OCI-LY1 (cell line): ENCODE measurements at regions not wholly inside any gene's neighbourhood (a gene's known extent, or its start where the extent isn't known, plus 50 kb on each side); places are given as distances from the start of the nearest gene placed in this dataset.

Experiments
- H2AFZ ChIP-seq: fragments of 200-600 bp; sonication (generic), shearing (Covaris generic); 2 replicates; pipeline ENCODE4 v1.6.0; 2014; ENCODE audit warnings: antibody characterized with exemption, mild to moderate bottlenecking, low read length
- H3F3A ChIP-seq: fragments of 200-600 bp; sonication (generic), shearing (Covaris generic); 2 replicates; pipeline ENCODE4 v1.6.0; 2014; ENCODE audit warnings: mild to moderate bottlenecking, antibody characterized with exemption, low read length, moderate library complexity; ENCODE audit not compliant: insufficient read depth
- H3K27ac ChIP-seq: fragments of 200-600 bp; sonication (generic); 2 replicates; pipeline ENCODE4 v1.5.1; 2014; ENCODE audit warnings: low read length, mixed run types, mild to moderate bottlenecking, low read depth; ENCODE audit not compliant: poor library complexity, severe bottlenecking
- H3K27me3 ChIP-seq: fragments of 200-600 bp; sonication (generic); 2 replicates; pipeline ENCODE4 v1.6.0; 2014; ENCODE audit warnings: antibody characterized with exemption, mild to moderate bottlenecking, low read length, moderate library complexity; ENCODE audit not compliant: insufficient read depth
- H3K36me3 ChIP-seq: fragments of 200-600 bp; sonication (generic); 2 replicates; pipeline ENCODE4 v1.6.1; 2014; ENCODE audit warnings: mild to moderate bottlenecking, antibody characterized with exemption, low read length, moderate library complexity, mixed read lengths; ENCODE audit not compliant: insufficient read depth
- H3K4me1 ChIP-seq: fragments of 200-600 bp; sonication (generic); 2 replicates; pipeline ENCODE4 v1.5.1; 2014; ENCODE audit warnings: mild to moderate bottlenecking, low read length, moderate library complexity; ENCODE audit not compliant: insufficient read depth, severe bottlenecking
- H3K4me2 ChIP-seq: fragments of 200-600 bp; sonication (generic), shearing (Covaris generic); 2 replicates; pipeline ENCODE4 v1.6.1; 2014; ENCODE audit warnings: low read length
- H3K4me3 ChIP-seq: fragments of 200-600 bp; sonication (generic); 2 replicates; pipeline ENCODE4 v1.5.1; 2014; ENCODE audit warnings: low read length, low read depth, mild to moderate bottlenecking, mixed read lengths; ENCODE audit not compliant: poor library complexity, severe bottlenecking
- H3K79me2 ChIP-seq: fragments of 200-600 bp; shearing (Covaris generic); 2 replicates; pipeline ENCODE4 v1.6.1; 2016; ENCODE audit warnings: mixed run types, low read length, mixed read lengths; ENCODE audit not compliant: insufficient read depth
- H3K9ac ChIP-seq: fragments of 200-600 bp; sonication (generic), shearing (Covaris generic); 2 replicates; pipeline ENCODE4 v1.6.1; 2014; ENCODE audit warnings: mild to moderate bottlenecking, low read length, mixed read lengths
- H3K9me2 ChIP-seq: fragments of 200-600 bp; sonication (generic), shearing (Covaris generic); 2 replicates; pipeline ENCODE4 v1.6.1; 2014; ENCODE audit warnings: low read depth, mild to moderate bottlenecking, low read length, mixed read lengths
- H3K9me3 ChIP-seq: fragments of 200-600 bp; shearing (Covaris generic); 2 replicates; pipeline ENCODE4 v1.6.1; 2014; ENCODE audit warnings: low read length, mixed read lengths
- H4K20me1 ChIP-seq: fragments of 200-600 bp; sonication (generic), shearing (Covaris generic); 2 replicates; pipeline ENCODE4 v1.6.0; 2016; ENCODE audit warnings: mild to moderate bottlenecking, low read length; ENCODE audit not compliant: insufficient read depth
- EZH2 ChIP-seq: fragments of 200-600 bp; sonication (generic), shearing (Covaris generic); IDR thresholded peaks from 2 replicates; pipeline ENCODE4 v1.8.0; 2017; ENCODE audit warnings: borderline replicate concordance, mixed run types, mild to moderate bottlenecking, antibody characterized with exemption, low read length, moderate library complexity, mixed read lengths
- TF ChIP-seq, protein P1 (sequence below): fragments of 200-600 bp; sonication (generic), shearing (Covaris generic); IDR thresholded peaks from 2 replicates; pipeline ENCODE4 v1.5.1; 2017; ENCODE audit warnings: mild to moderate bottlenecking, antibody characterized with exemption, low read length, moderate library complexity, mixed read lengths

DNA sequence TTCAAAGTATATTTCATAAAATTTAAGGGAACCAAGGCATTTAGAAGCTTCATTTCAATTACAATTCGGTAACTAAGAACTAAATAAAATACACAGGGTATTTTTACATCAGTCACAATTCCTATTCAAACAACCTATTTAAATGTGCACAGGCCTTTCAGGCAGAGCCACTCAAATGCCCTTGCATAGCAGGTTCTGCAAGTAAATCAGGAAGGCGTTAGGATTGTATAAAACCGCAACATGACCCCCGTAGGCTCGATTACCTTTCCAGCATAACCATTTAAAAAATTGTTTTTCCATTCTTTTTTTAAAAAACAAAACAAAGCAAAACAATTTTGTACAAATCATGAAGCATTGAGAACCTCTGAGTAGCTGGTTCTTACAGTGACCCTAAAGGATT is 289.9 kb upstream of the SP8 start:
- Histone ChIP-seq H3K79me2 (no peaks in the 10 kb centered on the region), H4K20me1 (no peaks in the 10 kb centered on the region), H3K27me3 (no peaks in the 10 kb centered on the region), H3K4me1 (no peaks in the 10 kb centered on the region), H3F3A (no peaks in the 10 kb centered on the region), H3K9me3 (no peaks in the 10 kb centered on the region), H3K36me3 (no peaks in the 10 kb centered on the region), H3K9me2 (no peaks in the 10 kb centered on the region), H2AFZ (no peak overlapping the region), H3K27ac (no peak overlapping the region), H3K4me3 (no peak overlapping the region), H3K9ac (no peak overlapping the region), H3K4me2 (no peak overlapping the region)
- TF ChIP-seq, protein P1, sequence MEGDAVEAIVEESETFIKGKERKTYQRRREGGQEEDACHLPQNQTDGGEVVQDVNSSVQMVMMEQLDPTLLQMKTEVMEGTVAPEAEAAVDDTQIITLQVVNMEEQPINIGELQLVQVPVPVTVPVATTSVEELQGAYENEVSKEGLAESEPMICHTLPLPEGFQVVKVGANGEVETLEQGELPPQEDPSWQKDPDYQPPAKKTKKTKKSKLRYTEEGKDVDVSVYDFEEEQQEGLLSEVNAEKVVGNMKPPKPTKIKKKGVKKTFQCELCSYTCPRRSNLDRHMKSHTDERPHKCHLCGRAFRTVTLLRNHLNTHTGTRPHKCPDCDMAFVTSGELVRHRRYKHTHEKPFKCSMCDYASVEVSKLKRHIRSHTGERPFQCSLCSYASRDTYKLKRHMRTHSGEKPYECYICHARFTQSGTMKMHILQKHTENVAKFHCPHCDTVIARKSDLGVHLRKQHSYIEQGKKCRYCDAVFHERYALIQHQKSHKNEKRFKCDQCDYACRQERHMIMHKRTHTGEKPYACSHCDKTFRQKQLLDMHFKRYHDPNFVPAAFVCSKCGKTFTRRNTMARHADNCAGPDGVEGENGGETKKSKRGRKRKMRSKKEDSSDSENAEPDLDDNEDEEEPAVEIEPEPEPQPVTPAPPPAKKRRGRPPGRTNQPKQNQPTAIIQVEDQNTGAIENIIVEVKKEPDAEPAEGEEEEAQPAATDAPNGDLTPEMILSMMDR: no peak
- no peak for TF ChIP-seq EZH2

- H3K4me3 ChIP-seq: no peak overlapping the region
- H3K4me2 ChIP-seq: no peak overlapping the region
- TF ChIP-seq, protein P1: no peak
- no peak for TF ChIP-seq EZH2
- no peaks in the 10 kb centered on the region for H3F3A ChIP-seq
- H3K27ac ChIP-seq: no peak overlapping the region
- no peak overlapping the region for H2AFZ ChIP-seq
- H4K20me1 ChIP-seq: no peaks in the 10 kb centered on the region
- H3K9me2 ChIP-seq: no peaks in the 10 kb centered on the region
- H3K79me2 ChIP-seq: no peaks in the 10 kb centered on the region
- H3K9me3 ChIP-seq: no peaks in the 10 kb centered on the region
- H3K27me3 ChIP-seq: no peaks in the 10 kb centered on the region
- no peak overlapping the region for H3K9ac ChIP-seq
- no peaks in the 10 kb centered on the region for H3K36me3 ChIP-seq
- no peaks in the 10 kb centered on the region for H3K4me1 ChIP-seq
Measured at GRCh38 chr7:21077602-21078001, 290.9 kb upstream of the SP8 start.

DNA sequence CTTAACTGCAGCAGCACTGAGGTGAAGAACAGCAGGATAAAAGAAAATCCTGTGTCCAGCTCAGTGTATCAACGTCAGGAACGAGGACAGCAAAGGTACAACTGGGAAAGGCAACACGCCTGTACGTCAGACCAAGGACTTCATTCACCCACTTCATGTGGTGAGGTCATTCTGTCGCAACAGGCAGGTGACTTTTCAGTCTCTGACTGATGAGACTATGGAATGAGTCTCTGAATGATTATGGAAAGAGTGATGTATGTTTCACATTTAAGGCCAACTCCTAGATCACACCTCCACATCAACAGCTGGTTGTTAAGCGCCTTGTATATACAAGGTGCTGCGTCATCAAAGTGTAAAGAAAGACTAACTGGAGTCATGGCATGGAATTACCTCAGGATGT is 297.6 kb upstream of the SP8 start:
- Histone ChIP-seq H3F3A (no peaks in the 10 kb centered on the region), H2AFZ (no peak overlapping the region), H3K36me3 (no peaks in the 10 kb centered on the region), H3K9me3 (no peaks in the 10 kb centered on the region), H3K4me3 (no peak overlapping the region), H3K9me2 (no peaks in the 10 kb centered on the region), H3K79me2 (no peaks in the 10 kb centered on the region), H3K9ac (no peak overlapping the region), H3K4me1 (no peaks in the 10 kb centered on the region), H3K27me3 (no peaks in the 10 kb centered on the region), H3K4me2 (no peak overlapping the region), H3K27ac (no peak overlapping the region), H4K20me1 (no peaks in the 10 kb centered on the region)
- TF ChIP-seq EZH2: no peak
- TF ChIP-seq, protein P1: no peak
